Body of pancreas (tissue), 4 donors: ENCODE measurements at regions not wholly inside any gene's neighbourhood (a gene's known extent, or its start where the extent isn't known, plus 50 kb on each side); places are given as distances from the start of the nearest gene placed in this dataset.

Source experiments
- POLR2A ChIP-seq, 3 donors: fragments of 450-650 bp; IDR thresholded peaks; one replicate each; pipeline ENCODE4 v1.6.1; 2016; ENCODE audit warnings: antibody characterized with exemption in 3 of 3, mild to moderate bottlenecking in 2 of 3
- TF ChIP-seq, protein P1 (sequence below), 7 experiments: fragments of 450-650 bp in 4 of 7; fragments of 200-600 bp in 3 of 7; sonication (generic) in 3 of 7; IDR thresholded peaks; one replicate each; pipeline ENCODE4 v1.5.1; 2016 to 2019; ENCODE audit warnings: antibody characterized with exemption in 7 of 7

DNA sequence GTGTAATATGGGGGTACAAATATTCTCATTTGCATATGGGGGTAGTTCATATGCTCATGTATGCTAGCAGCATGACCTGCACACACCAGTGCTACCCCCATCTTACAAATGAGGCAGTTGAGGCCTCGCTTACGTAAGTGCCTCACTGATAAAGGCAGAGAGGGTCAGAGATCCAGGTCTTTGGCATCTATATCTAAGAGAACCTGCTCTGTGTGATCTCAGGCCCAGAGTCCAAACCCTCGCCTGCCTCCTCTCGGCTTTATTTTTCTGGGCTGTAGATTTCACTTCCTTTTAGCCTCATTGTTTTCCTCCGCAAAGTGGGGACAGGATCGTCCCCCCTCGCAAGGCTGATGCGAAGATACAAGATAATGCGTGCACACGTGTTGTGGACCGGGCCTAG, 325.2 kb downstream of the MN1 start:
- TF ChIP-seq, protein P1, sequence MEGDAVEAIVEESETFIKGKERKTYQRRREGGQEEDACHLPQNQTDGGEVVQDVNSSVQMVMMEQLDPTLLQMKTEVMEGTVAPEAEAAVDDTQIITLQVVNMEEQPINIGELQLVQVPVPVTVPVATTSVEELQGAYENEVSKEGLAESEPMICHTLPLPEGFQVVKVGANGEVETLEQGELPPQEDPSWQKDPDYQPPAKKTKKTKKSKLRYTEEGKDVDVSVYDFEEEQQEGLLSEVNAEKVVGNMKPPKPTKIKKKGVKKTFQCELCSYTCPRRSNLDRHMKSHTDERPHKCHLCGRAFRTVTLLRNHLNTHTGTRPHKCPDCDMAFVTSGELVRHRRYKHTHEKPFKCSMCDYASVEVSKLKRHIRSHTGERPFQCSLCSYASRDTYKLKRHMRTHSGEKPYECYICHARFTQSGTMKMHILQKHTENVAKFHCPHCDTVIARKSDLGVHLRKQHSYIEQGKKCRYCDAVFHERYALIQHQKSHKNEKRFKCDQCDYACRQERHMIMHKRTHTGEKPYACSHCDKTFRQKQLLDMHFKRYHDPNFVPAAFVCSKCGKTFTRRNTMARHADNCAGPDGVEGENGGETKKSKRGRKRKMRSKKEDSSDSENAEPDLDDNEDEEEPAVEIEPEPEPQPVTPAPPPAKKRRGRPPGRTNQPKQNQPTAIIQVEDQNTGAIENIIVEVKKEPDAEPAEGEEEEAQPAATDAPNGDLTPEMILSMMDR (IDR thresholded peaks at IDR 0.05), result no peak
- TF ChIP-seq POLR2A (IDR thresholded peaks at IDR 0.05), result no peak
